ENCODE measurements at regions not wholly inside any gene's neighbourhood (a gene's known extent, or its start where the extent isn't known, plus 50 kb on each side); places are given as distances from the start of the nearest gene placed in this dataset.

- Histone ChIP-seq H3K9me3 (ENCODE audit: insufficient read depth, low read depth, low read length) (no peaks in the 10 kb centered on the region), H3K9me2 (replicated peaks; ENCODE audit: low read depth, low read length) (no peaks in the 10 kb centered on the region), H3K4me3 (ENCODE audit: low read length, poor library complexity, severe bottlenecking) (no peak overlapping the region), H2AFZ (ENCODE audit: low read length) (no peak overlapping the region), H3K27me3 (ENCODE audit: insufficient read depth, low read length, poor library complexity, severe bottlenecking) (no peaks in the 10 kb centered on the region), H3K4me2 (ENCODE audit: low read depth, low read length, poor library complexity, severe bottlenecking) (no peak overlapping the region), H3K9ac (ENCODE audit: low read depth, low read length, poor library complexity, severe bottlenecking) (no peak overlapping the region), H3F3A (ENCODE audit: low read depth) (no peaks in the 10 kb centered on the region), H3K4me1 (ENCODE audit: insufficient read depth, low read length, poor library complexity, severe bottlenecking) (no peaks in the 10 kb centered on the region), H3K79me2 (ENCODE audit: insufficient read depth, low read length) (no peaks in the 10 kb centered on the region), H4K20me1 (ENCODE audit: insufficient read depth, low read length, poor library complexity, severe bottlenecking) (no peaks in the 10 kb centered on the region), H3K36me3 (ENCODE audit: insufficient read depth, low read length) (no peaks in the 10 kb centered on the region)
- TF ChIP-seq CTCF (conservative IDR thresholded peaks at IDR 0.05; ENCODE audit: low read length) (no peak), EZH2phosphoT487 (IDR thresholded peaks at IDR 0.05; ENCODE audit: borderline replicate concordance) (no peak)
Observed at GRCh38 chr9:108550106-108550505, 305.7 kb downstream of the ACTL7B start.

- Histone ChIP-seq H2AFZ (ENCODE audit: low read length) (no peak overlapping the region), H3K27me3 (ENCODE audit: insufficient read depth, low read length, poor library complexity, severe bottlenecking) (no peaks in the 10 kb centered on the region), H3K4me2 (ENCODE audit: low read depth, low read length, poor library complexity, severe bottlenecking) (no peak overlapping the region), H3K4me3 (ENCODE audit: low read length, poor library complexity, severe bottlenecking) (no peak overlapping the region), H3K4me1 (ENCODE audit: insufficient read depth, low read length, poor library complexity, severe bottlenecking) (no peaks in the 10 kb centered on the region), H4K20me1 (ENCODE audit: insufficient read depth, low read length, poor library complexity, severe bottlenecking) (no peaks in the 10 kb centered on the region), H3F3A (ENCODE audit: low read depth) (no peaks in the 10 kb centered on the region), H3K9ac (ENCODE audit: low read depth, low read length, poor library complexity, severe bottlenecking) (no peak overlapping the region), H3K36me3 (ENCODE audit: insufficient read depth, low read length) (no peaks in the 10 kb centered on the region), H3K79me2 (ENCODE audit: insufficient read depth, low read length) (no peaks in the 10 kb centered on the region), H3K9me2 (replicated peaks; ENCODE audit: low read depth, low read length) (no peaks in the 10 kb centered on the region), H3K9me3 (ENCODE audit: insufficient read depth, low read depth, low read length) (no peaks in the 10 kb centered on the region)
- TF ChIP-seq EZH2phosphoT487 (IDR thresholded peaks at IDR 0.05; ENCODE audit: borderline replicate concordance) (no peak), CTCF (conservative IDR thresholded peaks at IDR 0.05; ENCODE audit: low read length) (no peak)
Observed at GRCh38 chr9:108549184-108549583, 306.6 kb downstream of the ACTL7B start.

- TF ChIP-seq EZH2phosphoT487 (IDR thresholded peaks at IDR 0.05; ENCODE audit: borderline replicate concordance) (no peak), CTCF (conservative IDR thresholded peaks at IDR 0.05; ENCODE audit: low read length) (no peak)
- H3K9me2 ChIP-seq (replicated peaks; ENCODE audit: low read depth, low read length) = no peaks in the 10 kb centered on the region
- no peak overlapping the region for H3K4me3 ChIP-seq (ENCODE audit: low read length, poor library complexity, severe bottlenecking)
- H4K20me1 ChIP-seq (ENCODE audit: insufficient read depth, low read length, poor library complexity, severe bottlenecking) = no peaks in the 10 kb centered on the region
- H3K4me1 ChIP-seq (ENCODE audit: insufficient read depth, low read length, poor library complexity, severe bottlenecking) = no peaks in the 10 kb centered on the region
- H3K4me2 ChIP-seq (ENCODE audit: low read depth, low read length, poor library complexity, severe bottlenecking) = no peak overlapping the region
- no peaks in the 10 kb centered on the region for H3F3A ChIP-seq (ENCODE audit: low read depth)
- H3K79me2 ChIP-seq (ENCODE audit: insufficient read depth, low read length) = no peaks in the 10 kb centered on the region
- H3K27me3 ChIP-seq (ENCODE audit: insufficient read depth, low read length, poor library complexity, severe bottlenecking) = no peaks in the 10 kb centered on the region
- no peak overlapping the region for H2AFZ ChIP-seq (ENCODE audit: low read length)
- H3K9me3 ChIP-seq (ENCODE audit: insufficient read depth, low read depth, low read length) = no peaks in the 10 kb centered on the region
- H3K36me3 ChIP-seq (ENCODE audit: insufficient read depth, low read length) = no peaks in the 10 kb centered on the region
- no peak overlapping the region for H3K9ac ChIP-seq (ENCODE audit: low read depth, low read length, poor library complexity, severe bottlenecking)
Observed at GRCh38 chr9:108547411-108548135, 308.2 kb downstream of the ACTL7B start.

Data from Loucy (cell line).